ENCODE measurements at regions not wholly inside any gene's neighbourhood (a gene's known extent, or its start where the extent isn't known, plus 50 kb on each side); places are given as distances from the start of the nearest gene placed in this dataset.

GRCh38 chr3:157581371-157581770 lies 78.2 kb upstream of the VEPH1 start:
- no peak for DNase-seq (ENCODE audit: low spot score)

GRCh38 chr3:157578181-157578580 lies 75.0 kb upstream of the VEPH1 start:
- no peak for DNase-seq (ENCODE audit: low spot score)

- no peak for DNase-seq (ENCODE audit: low spot score)
These were observed 71.3 kb upstream of the VEPH1 start for GRCh38 chr3:157574531-157574930.

DNA sequence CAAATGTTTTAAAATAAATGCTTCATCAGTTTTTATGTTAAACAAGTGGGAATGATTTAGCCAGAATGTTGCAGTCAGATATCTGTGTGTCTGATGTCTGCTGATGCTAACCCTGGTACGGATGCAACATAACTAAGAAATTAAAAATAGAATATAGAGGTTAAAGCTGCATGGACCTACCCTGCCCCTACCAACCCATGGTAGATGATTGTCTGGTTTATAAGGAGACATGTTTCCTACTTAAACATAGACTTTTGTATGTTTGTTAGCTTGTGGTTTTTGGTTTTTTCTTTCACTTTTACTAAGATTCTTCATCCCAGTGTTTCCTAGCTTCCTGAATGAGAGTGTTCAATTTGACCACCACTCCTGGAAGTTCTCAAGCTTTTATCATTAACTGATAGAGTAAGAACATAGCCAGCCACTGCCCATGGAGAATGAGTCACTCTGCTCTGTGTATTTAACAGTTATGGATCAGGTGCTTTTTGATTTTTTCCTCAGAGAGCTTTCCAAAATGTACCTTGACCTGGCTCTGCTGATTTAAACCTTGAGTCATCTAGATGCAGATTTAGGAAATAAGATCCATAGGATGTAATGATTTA lies 70.7 kb upstream of the VEPH1 start:
- no peak for DNase-seq (ENCODE audit: low spot score)

GRCh38 chr3:157573281-157573680 lies 70.1 kb upstream of the VEPH1 start:
- no peak for DNase-seq (ENCODE audit: low spot score)

- peak; percentile 56 for DNase-seq (ENCODE audit: low spot score)
These were observed 69.5 kb upstream of the VEPH1 start for GRCh38 chr3:157572559-157573270.

DNA sequence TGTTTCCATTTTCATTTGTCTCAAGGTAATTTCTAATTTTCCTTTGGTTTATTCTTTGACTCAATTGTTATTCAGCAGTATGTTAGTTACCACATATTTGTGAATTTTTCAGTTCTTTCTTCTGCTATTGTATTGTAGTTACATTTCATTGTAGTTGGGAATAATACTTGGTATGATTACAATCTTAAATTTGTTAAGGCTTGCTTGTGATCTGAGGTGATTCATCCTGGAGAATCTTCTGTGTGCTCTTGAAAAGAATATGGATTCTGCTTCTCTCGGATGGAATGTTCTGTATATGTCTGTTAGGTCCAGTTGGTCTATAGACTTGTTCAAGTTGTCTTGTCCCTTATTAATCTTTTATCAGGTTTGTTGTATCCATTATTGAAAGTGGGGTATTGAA lies 63.4 kb upstream of the VEPH1 start:
- DNase-seq (ENCODE audit: low spot score), result no peak

DNA sequence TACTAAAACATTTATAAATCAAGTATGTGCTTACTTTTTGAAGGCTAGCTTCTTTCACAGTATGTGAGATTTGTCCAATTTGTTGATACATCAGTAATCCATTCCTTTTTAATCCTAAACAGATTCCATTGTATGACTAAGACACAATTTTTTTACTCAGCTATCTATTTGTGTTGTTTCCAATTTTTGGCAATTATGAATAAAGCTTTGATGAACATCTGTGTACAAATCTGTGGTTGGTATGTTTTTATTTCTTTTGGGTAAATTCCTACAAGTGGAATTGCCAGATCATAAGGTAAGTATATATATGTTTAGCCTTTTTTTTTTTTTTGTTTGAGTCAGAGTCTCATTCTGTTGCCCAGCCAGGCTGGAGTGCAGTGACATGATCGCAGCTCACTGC lies 56.2 kb upstream of the VEPH1 start:
- no peak for DNase-seq (ENCODE audit: low spot score)
